ENCODE measurements at regions not wholly inside any gene's neighbourhood (a gene's known extent, or its start where the extent isn't known, plus 50 kb on each side); places are given as distances from the start of the nearest gene placed in this dataset.

GRCh38 chr20:43306837-43307236, 117.1 kb upstream of the PTPRT start:
- no peak for TF ChIP-seq ZNF623 (tag by site-specific recombination; IDR thresholded peaks at IDR 0.05)
- no peak for TF ChIP-seq KLF10 (tag by site-specific recombination; IDR thresholded peaks at IDR 0.05)
- no peak for TF ChIP-seq MYNN (tag by site-specific recombination; IDR thresholded peaks at IDR 0.05; ENCODE audit: borderline replicate concordance)

Data from HEK293 (cell line).